Colonic mucosa (tissue), 4 donors: ENCODE measurements at regions not wholly inside any gene's neighbourhood (a gene's known extent, or its start where the extent isn't known, plus 50 kb on each side); places are given as distances from the start of the nearest gene placed in this dataset.

Experiments used
- DNase-seq: peaks from one replicate; pipeline ENCODE4 v3.0.0-alpha.2; 2020
- H3K27ac ChIP-seq: fragments of 200-600 bp; one replicate; pipeline ENCODE4 v1.8.0; 2021
- H3K27me3 ChIP-seq: fragments of 200-600 bp; one replicate; pipeline ENCODE4 v1.8.0; 2021
- H3K36me3 ChIP-seq: fragments of 200-600 bp; one replicate; pipeline ENCODE4 v1.8.0; 2021
- H3K4me1 ChIP-seq: fragments of 200-600 bp; one replicate; pipeline ENCODE4 v1.8.0; 2021; ENCODE audit warnings: mild to moderate bottlenecking
- H3K4me3 ChIP-seq: fragments of 200-600 bp; one replicate; pipeline ENCODE4 v1.8.0; 2021
- H3K9ac ChIP-seq, 2 donors: one replicate each; pipeline ENCODE4 v1.7.0; 2013; ENCODE audit warnings: control low read depth in 2 of 2, low read depth in 2 of 2, low read length in 2 of 2
- H3K9me3 ChIP-seq: fragments of 200-600 bp; one replicate; pipeline ENCODE4 v1.8.0; 2021
- intact Hi-C: fragments of 100-400 bp; cut with DNase I; formaldehyde crosslinking; loops from one replicate; pipeline ENCODE4 v1.14.1; 2022
- TF ChIP-seq, protein P1 (sequence below): fragments of 200-600 bp; IDR thresholded peaks from one replicate; pipeline ENCODE4 v1.8.0; 2022; ENCODE audit warnings: antibody characterized with exemption, mild to moderate bottlenecking
- donor health status: healthy.
- donor health status: DM: no; HTN: no; CAD: no.
- donor health status: DM: no; HTN: no; CAD: no.

DNA sequence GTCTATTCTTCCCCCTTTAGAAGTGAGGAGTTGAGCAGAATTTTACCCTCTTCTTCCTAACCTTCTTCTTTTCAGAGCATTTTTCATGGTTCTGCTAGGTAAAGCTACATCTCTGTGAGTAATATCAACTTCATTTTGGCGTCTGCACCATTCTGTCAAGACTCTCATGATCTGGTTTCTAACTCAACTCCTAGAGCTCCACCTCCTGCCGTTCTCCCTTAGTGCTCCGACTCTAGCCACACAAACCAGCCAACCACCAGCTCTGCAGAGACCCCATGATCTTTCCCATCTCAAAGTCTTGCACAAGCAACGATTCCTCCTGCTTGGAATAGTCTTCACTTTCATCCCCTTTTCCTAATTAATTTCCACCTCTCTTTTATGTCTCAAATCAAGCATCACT is 193.9 kb upstream of the TMC3 start:
- no peaks in the 10 kb centered on the region for H3K4me1 ChIP-seq
- no peaks in the 10 kb centered on the region for H3K27me3 ChIP-seq
- no peaks in the 10 kb centered on the region for H3K9me3 ChIP-seq
- intact Hi-C loops, result no loop called here
- TF ChIP-seq, protein P1, sequence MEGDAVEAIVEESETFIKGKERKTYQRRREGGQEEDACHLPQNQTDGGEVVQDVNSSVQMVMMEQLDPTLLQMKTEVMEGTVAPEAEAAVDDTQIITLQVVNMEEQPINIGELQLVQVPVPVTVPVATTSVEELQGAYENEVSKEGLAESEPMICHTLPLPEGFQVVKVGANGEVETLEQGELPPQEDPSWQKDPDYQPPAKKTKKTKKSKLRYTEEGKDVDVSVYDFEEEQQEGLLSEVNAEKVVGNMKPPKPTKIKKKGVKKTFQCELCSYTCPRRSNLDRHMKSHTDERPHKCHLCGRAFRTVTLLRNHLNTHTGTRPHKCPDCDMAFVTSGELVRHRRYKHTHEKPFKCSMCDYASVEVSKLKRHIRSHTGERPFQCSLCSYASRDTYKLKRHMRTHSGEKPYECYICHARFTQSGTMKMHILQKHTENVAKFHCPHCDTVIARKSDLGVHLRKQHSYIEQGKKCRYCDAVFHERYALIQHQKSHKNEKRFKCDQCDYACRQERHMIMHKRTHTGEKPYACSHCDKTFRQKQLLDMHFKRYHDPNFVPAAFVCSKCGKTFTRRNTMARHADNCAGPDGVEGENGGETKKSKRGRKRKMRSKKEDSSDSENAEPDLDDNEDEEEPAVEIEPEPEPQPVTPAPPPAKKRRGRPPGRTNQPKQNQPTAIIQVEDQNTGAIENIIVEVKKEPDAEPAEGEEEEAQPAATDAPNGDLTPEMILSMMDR, result no peak
- no peaks in the 10 kb centered on the region for H3K36me3 ChIP-seq
- H3K9ac ChIP-seq, result no peak overlapping the region
- H3K27ac ChIP-seq, result no peak overlapping the region
- H3K4me3 ChIP-seq, result no peak overlapping the region
- no peak for DNase-seq

DNA sequence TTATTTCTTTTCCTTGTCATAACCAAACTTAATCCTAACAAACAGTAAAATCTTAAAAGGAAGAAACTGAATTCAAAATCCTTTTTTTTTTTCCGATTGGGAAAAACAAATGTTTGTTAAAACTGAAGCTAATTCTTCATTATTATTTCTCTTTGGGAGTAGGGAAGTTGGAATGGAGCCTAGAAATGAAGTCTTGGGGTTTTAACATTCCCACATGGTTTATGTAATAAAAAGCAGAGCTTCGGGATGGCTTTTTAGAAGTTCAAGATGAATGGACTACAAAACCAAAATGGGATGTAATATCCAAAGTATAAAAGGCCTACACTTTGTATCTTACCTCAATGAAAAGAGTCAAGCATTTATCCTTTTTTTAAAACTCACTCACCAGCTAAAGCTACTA is 189.0 kb upstream of the TMC3 start:
- Histone ChIP-seq H3K27ac (no peak overlapping the region), H3K4me3 (no peak overlapping the region), H3K36me3 (no peaks in the 10 kb centered on the region), H3K27me3 (no peaks in the 10 kb centered on the region), H3K4me1 (no peaks in the 10 kb centered on the region), H3K9me3 (no peaks in the 10 kb centered on the region), H3K9ac (no peak overlapping the region)
- DNase-seq, result no peak
- TF ChIP-seq, protein P1, result no peak
- intact Hi-C loops, result no loop called here

DNA sequence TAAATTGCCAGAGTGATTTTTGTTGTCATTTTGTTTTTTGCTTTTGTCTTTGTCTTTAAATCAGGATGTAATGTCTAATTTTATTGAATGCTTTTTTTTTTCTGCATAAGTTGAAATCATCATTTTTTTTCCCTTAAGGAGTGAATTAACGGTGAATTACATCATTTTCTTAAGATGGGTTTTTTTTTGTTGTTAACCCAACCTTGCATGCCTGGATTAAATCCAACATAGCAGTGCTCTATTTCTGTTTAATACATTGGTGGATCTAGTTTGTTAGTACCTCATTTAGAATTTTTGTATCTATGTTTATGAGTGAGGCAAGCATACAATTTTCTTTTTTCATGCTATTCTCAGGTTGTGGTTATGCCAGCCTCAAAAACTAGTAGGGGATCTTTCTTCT is 186.4 kb upstream of the TMC3 start:
- Histone ChIP-seq H3K4me1 (no peaks in the 10 kb centered on the region), H3K36me3 (no peaks in the 10 kb centered on the region), H3K27me3 (no peaks in the 10 kb centered on the region), H3K9me3 (no peaks in the 10 kb centered on the region), H3K9ac (no peak overlapping the region), H3K27ac (no peak overlapping the region), H3K4me3 (no peak overlapping the region)
- no peak for DNase-seq
- intact Hi-C loops, result no loop called here
- TF ChIP-seq, protein P1, result no peak

DNA sequence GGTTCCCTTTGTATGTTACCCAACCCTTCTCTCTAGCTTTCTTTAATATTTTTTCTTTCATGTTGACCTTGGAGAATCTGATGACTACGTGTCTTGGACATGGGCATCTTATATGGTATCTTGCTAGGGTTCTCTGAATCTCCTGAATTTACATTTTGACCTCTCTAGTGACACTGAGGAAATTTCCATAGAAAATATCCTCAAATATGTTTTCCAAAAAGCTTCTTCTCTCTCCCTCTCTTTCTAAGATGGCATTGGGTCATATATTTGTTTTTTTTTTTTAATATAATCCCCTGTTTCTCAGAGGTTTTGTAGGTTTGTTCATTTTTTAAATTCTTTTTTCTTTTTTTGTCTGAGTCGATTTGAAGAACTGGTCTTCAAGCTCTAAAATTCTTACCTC is 184.0 kb upstream of the TMC3 start:
- no peak overlapping the region for H3K9ac ChIP-seq

DNA sequence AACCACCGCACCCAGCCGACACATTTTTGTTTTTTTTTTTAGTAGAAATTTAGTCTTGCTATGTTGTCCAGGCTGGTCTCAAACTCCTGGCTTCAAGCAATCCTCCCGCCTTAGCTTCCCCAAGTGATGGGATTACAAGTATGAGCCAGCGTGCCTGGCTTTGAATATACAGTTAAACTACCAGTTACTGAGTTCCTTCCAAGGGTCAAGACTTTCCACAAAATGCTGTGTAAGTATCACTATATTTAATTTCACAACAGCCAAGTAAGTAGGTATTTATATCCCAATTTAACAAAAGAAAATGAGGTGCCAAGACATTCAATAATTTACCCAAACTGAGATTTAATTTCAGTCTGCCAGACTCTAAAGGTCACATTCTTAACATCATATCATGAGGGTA is 181.3 kb upstream of the TMC3 start:
- H3K36me3 ChIP-seq, result no peaks in the 10 kb centered on the region
- TF ChIP-seq, protein P1, result no peak
- intact Hi-C loops, result no loop called here
- no peak overlapping the region for H3K4me3 ChIP-seq
- no peaks in the 10 kb centered on the region for H3K9me3 ChIP-seq
- no peaks in the 10 kb centered on the region for H3K27me3 ChIP-seq
- DNase-seq, result no peak
- H3K9ac ChIP-seq, result no peak overlapping the region
- no peaks in the 10 kb centered on the region for H3K4me1 ChIP-seq
- no peak overlapping the region for H3K27ac ChIP-seq

More for the DNA sequence above, 184.0 kb upstream of the TMC3 start:
- intact Hi-C loops, result no loop called here
- Histone ChIP-seq H3K9me3 (no peaks in the 10 kb centered on the region), H3K4me3 (no peak overlapping the region), H3K27me3 (no peaks in the 10 kb centered on the region), H3K27ac (no peak overlapping the region), H3K36me3 (no peaks in the 10 kb centered on the region), H3K4me1 (no peaks in the 10 kb centered on the region)
- TF ChIP-seq, protein P1, result no peak
- DNase-seq, result no peak
